ENCODE measurements at regions not wholly inside any gene's neighbourhood (a gene's known extent, or its start where the extent isn't known, plus 50 kb on each side); places are given as distances from the start of the nearest gene placed in this dataset.

DNA sequence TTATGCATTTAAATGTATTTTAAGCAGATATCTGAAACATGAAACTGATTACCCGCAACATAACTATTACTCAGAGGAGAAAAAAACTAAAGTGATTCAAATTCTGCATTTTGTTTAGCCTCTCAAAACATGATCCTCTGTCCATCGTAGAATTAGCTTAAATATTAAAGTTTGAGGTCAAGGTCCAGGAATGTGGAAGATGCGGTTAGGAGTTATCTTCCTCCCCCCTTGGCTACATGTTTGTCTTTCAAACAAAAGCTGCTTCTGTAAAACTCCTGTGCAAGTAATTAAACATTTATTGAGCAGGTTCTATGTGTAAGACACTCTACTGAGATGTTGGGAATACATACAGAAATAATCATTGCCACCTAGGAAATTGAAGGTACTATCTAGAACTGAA, 175.0 kb upstream of the ISL1 start:
- TF ChIP-seq, protein P1, sequence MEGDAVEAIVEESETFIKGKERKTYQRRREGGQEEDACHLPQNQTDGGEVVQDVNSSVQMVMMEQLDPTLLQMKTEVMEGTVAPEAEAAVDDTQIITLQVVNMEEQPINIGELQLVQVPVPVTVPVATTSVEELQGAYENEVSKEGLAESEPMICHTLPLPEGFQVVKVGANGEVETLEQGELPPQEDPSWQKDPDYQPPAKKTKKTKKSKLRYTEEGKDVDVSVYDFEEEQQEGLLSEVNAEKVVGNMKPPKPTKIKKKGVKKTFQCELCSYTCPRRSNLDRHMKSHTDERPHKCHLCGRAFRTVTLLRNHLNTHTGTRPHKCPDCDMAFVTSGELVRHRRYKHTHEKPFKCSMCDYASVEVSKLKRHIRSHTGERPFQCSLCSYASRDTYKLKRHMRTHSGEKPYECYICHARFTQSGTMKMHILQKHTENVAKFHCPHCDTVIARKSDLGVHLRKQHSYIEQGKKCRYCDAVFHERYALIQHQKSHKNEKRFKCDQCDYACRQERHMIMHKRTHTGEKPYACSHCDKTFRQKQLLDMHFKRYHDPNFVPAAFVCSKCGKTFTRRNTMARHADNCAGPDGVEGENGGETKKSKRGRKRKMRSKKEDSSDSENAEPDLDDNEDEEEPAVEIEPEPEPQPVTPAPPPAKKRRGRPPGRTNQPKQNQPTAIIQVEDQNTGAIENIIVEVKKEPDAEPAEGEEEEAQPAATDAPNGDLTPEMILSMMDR (IDR thresholded peaks at IDR 0.05; ENCODE audit: extremely low read depth in 1 of 2, insufficient read depth in 1 of 2, low read depth in 1 of 2, low read length in 2 of 2): no peak
- TF ChIP-seq POLR2A (IDR thresholded peaks at IDR 0.05; ENCODE audit: low read depth, low read length): no peak
- no peak for TF ChIP-seq EZH2 (IDR thresholded peaks at IDR 0.05; ENCODE audit: borderline replicate concordance, low read depth, low read length, severe bottlenecking)
- TF ChIP-seq POLR2AphosphoS5 (IDR thresholded peaks at IDR 0.05; ENCODE audit: insufficient read depth, low read depth, low read length): no peak
- no peak for TF ChIP-seq MYC (IDR thresholded peaks at IDR 0.05; ENCODE audit: low read depth, low read length)
- TF ChIP-seq MAX (IDR thresholded peaks at IDR 0.05; ENCODE audit: insufficient read depth, insufficient read length): no peak
- TF ChIP-seq JUN (IDR thresholded peaks at IDR 0.05; ENCODE audit: borderline replicate concordance, insufficient read depth, insufficient read length, low read depth): no peak
- no peak for TF ChIP-seq GATA2 (IDR thresholded peaks at IDR 0.05; ENCODE audit: insufficient read depth, insufficient read length, low read depth, low read length)
- TF ChIP-seq FOS (IDR thresholded peaks at IDR 0.05; ENCODE audit: borderline replicate concordance, insufficient read depth, low read length): no peak

Measured in endothelial cell of umbilical vein (primary cell).